ENCODE measurements at regions not wholly inside any gene's neighbourhood (a gene's known extent, or its start where the extent isn't known, plus 50 kb on each side); places are given as distances from the start of the nearest gene placed in this dataset.

DNA sequence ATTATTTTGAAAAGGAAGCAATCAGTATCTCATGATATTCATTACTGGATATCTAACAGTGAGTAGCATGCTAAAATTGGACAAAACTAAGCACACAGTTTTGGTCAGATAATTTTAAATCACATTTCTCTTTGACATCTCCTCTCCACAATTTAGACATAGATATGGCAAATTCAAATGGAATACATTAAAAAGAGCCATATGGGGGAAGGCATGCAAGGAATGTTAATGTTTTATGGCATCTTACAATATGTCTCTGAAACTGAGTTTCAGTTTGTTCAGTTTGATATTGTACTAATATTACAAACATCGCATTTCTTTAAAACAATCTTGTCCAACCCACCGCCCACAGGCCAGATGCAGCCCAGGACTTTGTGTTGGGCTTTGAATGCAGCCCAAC is 151.0 kb downstream of the HTR1A start:
- in situ Hi-C loops (cut with HindIII; ENCODE audit: low sequenced_read_pairs), result no loop called here
- DNase-seq (ENCODE audit: low read depth, low spot score), result no peak
- no peak overlapping the region for H3K4me3 ChIP-seq (ENCODE audit: low read depth, low read length)
- TF ChIP-seq, protein P1, sequence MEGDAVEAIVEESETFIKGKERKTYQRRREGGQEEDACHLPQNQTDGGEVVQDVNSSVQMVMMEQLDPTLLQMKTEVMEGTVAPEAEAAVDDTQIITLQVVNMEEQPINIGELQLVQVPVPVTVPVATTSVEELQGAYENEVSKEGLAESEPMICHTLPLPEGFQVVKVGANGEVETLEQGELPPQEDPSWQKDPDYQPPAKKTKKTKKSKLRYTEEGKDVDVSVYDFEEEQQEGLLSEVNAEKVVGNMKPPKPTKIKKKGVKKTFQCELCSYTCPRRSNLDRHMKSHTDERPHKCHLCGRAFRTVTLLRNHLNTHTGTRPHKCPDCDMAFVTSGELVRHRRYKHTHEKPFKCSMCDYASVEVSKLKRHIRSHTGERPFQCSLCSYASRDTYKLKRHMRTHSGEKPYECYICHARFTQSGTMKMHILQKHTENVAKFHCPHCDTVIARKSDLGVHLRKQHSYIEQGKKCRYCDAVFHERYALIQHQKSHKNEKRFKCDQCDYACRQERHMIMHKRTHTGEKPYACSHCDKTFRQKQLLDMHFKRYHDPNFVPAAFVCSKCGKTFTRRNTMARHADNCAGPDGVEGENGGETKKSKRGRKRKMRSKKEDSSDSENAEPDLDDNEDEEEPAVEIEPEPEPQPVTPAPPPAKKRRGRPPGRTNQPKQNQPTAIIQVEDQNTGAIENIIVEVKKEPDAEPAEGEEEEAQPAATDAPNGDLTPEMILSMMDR (IDR thresholded peaks at IDR 0.05; ENCODE audit: low read depth, low read length), result no peak

DNA sequence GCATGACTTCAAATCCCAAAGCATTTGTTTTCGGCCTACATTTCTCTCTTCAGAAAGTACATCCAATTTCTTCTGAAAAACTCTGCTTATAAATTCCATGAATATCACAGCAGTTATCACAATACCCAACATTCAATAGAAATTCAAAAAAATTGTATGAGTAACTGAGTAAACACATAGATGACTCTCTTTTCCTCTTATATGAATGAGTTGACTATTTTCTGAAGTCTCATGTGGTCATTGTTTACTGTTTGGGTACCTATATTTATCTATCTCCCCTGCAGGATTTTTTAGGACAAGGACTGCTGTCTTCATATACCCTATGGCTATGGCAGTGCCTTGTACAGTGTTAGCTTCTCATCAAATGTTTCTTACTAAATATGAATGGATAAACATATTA is 157.1 kb downstream of the HTR1A start:
- DNase-seq (ENCODE audit: low read depth, low spot score), result no peak
- in situ Hi-C loops (cut with HindIII; ENCODE audit: low sequenced_read_pairs), result no loop called here
- no peak overlapping the region for H3K4me3 ChIP-seq (ENCODE audit: low read depth, low read length)
- TF ChIP-seq, protein P1 (IDR thresholded peaks at IDR 0.05; ENCODE audit: low read depth, low read length), result no peak

DNA sequence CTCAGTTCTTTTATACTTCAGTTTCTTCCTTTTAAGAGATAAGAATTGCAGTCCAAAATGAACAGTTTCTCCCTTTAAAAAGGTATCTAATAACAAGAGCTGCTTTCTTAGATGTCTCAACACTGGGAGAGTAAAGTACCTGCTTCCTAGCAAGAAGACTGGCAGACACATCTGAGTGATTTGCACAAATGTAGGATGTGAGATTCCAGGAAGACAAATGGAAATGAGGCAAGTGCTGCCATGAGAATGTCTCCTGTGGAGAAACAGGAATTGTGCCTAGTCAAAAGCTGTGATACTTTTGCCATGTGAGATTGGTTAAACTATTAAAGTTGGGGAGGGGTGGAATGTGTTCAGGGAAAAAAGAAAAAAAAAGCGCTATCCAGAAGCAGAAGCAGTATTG is 159.1 kb downstream of the HTR1A start:
- no peak overlapping the region for H3K4me3 ChIP-seq (ENCODE audit: low read depth, low read length)
- in situ Hi-C loops (cut with HindIII; ENCODE audit: low sequenced_read_pairs), result no loop called here
- DNase-seq (ENCODE audit: low read depth, low spot score), result no peak
- TF ChIP-seq, protein P1 (IDR thresholded peaks at IDR 0.05; ENCODE audit: low read depth, low read length), result no peak

DNA sequence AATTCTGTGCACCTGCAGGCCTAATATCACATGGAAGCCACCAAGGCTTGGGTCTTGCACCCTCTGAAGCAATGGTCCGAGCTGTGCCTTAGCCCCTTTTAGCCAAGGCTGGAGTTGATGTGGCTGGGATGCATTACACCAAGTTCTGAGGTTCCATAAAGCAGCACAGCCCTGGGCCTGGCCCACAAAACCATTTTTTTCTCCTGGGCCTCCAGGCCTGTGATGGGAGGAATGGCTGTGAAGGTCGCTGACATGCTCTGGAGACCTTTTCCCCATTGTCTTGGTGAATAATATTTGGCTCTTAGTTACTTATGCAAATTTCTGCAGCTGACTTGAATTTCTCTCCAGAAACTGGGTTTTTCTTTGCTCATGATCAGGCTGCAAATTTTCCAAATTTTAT is 167.3 kb downstream of the HTR1A start:
- no peak for DNase-seq (ENCODE audit: low read depth, low spot score)
- no peak overlapping the region for H3K4me3 ChIP-seq (ENCODE audit: low read depth, low read length)
- in situ Hi-C loops (cut with HindIII; ENCODE audit: low sequenced_read_pairs), result no loop called here
- TF ChIP-seq, protein P1 (IDR thresholded peaks at IDR 0.05; ENCODE audit: low read depth, low read length), result no peak

DNA sequence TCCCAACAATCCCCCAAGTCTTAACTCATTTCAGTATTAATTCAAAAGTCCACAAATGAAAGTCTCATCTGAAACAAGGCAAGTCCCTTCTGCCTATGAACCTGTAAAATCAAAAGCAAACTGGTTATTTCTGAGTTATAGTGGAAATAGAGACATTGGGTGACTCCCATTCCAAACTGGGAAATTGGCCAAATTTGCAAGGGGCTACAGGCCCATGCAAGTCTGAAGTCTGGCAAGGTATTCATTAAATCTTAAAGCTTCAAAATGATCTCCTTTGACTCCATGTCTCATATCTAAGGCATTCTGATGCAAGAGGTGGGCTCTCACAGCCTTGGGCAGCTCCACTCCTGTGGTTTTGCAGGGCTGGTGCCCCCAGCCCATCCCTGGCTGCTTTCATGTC is 167.9 kb downstream of the HTR1A start:
- no peak overlapping the region for H3K4me3 ChIP-seq (ENCODE audit: low read depth, low read length)
- TF ChIP-seq, protein P1 (IDR thresholded peaks at IDR 0.05; ENCODE audit: low read depth, low read length), result no peak
- in situ Hi-C loops (cut with HindIII; ENCODE audit: low sequenced_read_pairs), result no loop called here

DNA sequence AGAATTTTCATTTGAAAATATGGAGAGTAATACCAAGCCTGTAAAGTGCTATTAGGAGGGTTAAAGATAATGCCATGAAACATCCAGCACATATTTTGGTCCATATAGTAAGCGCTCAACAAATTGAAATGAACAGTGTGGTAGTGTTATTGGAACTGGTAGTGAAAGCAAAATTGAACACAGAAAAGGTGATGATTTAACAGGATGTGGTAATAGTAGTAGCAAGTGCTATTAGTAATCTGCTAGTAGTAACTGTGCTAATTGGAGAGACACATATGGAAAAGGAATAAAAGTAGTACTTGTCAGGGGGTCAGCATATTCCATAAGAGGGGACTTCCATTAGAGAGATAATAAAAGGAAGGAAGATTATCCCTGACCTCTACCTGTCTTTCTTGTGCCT is 187.3 kb downstream of the HTR1A start:
- H3K4me3 ChIP-seq (ENCODE audit: low read depth, low read length), result no peak overlapping the region
- TF ChIP-seq, protein P1 (IDR thresholded peaks at IDR 0.05; ENCODE audit: low read depth, low read length), result no peak

More for the DNA sequence above, 167.9 kb downstream of the HTR1A start:
- DNase-seq (ENCODE audit: low read depth, low spot score), result no peak

DNA sequence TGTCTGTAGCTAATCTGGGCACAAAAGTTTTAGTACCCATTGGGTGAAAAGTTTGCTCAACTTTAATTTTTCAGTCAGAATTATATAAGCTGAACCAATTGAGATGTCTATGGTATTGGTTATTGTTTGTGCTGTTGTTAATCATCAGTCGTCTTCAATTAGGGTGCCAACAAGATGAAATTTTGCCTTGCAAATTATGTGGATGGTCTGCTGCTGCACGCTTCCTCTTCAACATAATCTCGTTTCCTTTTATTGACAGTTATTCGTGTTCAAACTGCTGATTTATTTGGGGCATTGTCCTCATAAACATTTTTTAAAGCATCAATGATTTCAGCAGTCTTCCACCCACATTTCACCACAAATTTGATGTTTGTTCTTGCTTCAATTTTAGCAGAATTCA is 194.0 kb downstream of the HTR1A start:
- DNase-seq (ENCODE audit: low read depth, low spot score), result no peak
- no peak overlapping the region for H3K4me3 ChIP-seq (ENCODE audit: low read depth, low read length)
- TF ChIP-seq, protein P1 (IDR thresholded peaks at IDR 0.05; ENCODE audit: low read depth, low read length), result no peak
- in situ Hi-C loops (cut with HindIII; ENCODE audit: low sequenced_read_pairs), result no loop called here

More for the DNA sequence above, 187.3 kb downstream of the HTR1A start:
- in situ Hi-C loops (cut with HindIII; ENCODE audit: low sequenced_read_pairs), result no loop called here
- no peak for DNase-seq (ENCODE audit: low read depth, low spot score)

Data from astrocyte of the spinal cord (primary cell).